ENCODE measurements at regions not wholly inside any gene's neighbourhood (a gene's known extent, or its start where the extent isn't known, plus 50 kb on each side); places are given as distances from the start of the nearest gene placed in this dataset.

DNA sequence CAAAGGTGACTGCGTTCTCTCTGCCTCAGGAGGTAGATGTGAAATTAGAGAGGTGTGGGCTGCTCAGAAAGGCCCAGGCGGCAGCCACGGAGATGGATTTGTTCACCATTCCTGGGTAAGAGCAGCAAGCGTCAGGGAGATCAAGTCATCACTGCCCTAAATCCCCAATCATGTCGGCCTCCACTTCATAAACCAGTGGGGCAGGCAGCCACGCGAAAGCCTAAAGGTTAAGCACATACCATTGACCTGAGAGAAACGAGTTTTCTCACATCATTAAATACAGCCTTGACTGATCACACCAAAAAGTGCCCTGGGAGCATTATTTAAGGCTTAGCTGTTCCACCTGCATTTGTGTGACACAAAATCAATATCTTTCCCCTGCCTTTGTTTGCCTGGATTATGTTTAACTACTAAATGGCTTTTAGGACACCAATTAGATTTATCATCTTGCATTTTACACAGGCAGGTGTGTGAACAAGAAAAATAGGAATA, 50.7 kb upstream of the FOXB1 start:
- no peak for DNase-seq (ENCODE audit: extremely low read depth in 1 of 2, low read depth in 1 of 2)

DNA sequence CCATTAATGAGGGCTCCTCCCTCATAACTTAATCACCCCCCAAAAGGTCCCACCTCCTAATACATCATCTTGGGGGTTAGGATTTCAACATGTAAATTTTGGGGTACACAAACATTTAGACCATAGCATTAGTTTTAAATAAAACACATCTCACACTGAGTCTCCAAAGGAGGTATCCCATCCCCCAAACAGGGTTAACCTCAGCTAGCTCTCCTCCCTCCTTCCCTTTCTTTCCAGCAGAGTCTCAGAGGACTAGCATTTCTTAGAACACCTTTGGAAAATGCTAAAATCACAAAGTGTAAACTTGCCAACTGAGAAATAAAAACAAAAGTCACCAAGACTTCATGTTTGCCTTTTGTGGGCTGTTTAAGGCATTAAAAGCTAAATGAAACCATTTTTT, 51.2 kb upstream of the FOXB1 start:
- no peak for DNase-seq (ENCODE audit: extremely low read depth in 1 of 2, low read depth in 1 of 2)

DNA sequence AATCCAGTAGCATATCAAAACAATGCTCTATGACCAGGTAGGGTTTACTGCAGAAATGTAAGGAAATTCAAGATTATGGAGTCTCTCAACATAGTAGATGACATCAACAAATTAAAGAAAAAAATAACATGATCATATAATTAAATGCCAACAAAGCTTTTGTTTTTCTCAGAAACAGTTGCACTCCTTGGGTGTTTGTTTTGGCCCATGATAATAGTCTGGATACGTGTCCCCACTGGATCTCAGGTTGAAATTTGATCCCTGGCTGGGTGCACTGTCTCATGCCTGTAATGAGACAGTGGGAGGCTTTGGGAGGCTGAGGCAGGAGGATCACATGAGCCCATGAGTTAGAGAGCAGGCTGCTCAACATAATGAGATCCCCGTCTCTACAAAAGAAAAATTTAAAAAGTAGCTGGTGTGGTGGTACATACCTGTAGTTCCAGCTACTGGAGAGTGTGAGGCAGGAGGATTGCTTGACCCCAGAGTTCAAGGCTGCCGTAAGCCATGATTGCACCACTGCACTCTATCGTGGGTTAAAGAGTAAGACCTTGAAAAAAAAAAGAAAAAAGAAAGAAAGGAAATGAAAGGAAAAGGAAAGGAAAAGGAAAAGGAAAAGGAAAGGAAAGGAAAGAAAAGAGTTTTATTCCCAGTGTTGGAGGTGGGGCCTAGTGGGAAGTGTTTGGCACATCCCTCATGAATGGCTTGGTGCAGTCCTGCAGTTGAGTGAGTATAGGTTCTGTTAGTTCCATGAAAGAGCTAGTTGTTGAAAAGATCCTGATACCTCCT, 53.3 kb upstream of the FOXB1 start:
- DNase-seq (ENCODE audit: extremely low read depth in 1 of 2, low read depth in 1 of 2) = no peak

DNA sequence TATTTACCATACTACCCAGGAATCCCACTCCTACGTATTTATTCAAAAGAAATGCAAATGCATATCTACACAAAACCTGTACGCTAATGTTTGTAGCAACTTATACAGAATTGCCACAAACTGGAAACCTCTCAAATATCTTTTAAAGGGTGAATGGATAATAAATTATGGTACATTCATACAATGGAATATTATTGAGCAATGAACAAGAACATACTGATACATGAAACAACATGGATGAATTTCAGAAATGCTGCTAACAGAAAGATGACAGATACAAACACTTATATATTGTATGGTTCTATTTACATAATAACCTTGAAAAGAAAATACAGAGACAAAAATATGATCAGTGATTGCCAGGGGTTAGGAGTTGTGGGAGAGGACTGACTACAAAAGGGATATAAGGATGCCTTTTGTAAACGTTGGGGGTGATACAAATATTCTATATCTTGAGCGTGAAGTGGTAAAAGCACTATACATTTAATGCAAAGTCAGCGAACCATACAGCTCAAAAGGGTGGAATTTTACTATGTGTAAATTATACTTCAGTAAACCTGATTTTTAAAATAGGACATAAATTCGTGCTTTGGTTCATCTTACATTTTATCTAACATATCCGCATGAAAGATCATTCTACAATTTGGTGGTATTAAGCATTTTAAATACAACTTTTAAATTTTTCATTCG, 55.0 kb upstream of the FOXB1 start:
- no peak for DNase-seq (ENCODE audit: extremely low read depth in 1 of 2, low read depth in 1 of 2)

DNA sequence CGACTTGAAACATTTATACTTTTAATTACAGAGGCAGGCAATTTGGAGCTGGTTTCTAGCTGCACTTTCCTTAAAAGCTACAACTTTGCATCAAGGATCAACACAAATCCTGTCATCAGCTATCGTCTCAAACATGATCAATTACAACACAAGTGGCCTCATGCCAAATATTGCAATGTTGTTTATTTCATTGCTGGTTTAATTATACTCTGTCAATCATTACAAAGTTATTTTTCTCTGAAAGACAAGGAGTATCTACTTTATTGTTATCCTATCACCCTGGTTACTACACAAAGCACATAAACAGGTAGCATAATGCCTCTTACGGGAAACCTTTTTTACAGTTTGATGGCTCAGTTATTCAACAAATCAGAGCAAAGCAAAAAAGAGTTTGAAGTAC, 58.0 kb upstream of the FOXB1 start:
- no peak for DNase-seq (ENCODE audit: extremely low read depth in 1 of 2, low read depth in 1 of 2)

DNA sequence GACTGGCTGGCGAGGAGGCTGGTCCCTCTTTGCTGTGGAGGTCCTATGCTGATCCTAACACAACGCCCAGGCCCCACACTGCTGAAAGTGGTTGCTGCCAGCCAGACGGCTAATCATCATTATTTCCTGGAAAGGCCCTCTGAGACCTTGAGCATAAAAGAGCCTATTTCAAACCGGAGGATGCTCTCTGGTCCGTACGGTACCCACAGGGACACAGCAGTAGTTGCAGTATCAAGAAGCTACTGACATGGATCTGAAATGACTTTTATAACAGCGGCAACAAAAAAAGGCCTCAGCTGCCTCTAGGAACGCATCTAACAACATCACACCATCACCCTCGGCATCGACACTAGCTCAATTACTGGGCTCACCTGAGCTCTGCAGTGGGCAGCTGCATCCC, 59.1 kb upstream of the FOXB1 start:
- no peak for DNase-seq (ENCODE audit: extremely low read depth in 1 of 2, low read depth in 1 of 2)

DNA sequence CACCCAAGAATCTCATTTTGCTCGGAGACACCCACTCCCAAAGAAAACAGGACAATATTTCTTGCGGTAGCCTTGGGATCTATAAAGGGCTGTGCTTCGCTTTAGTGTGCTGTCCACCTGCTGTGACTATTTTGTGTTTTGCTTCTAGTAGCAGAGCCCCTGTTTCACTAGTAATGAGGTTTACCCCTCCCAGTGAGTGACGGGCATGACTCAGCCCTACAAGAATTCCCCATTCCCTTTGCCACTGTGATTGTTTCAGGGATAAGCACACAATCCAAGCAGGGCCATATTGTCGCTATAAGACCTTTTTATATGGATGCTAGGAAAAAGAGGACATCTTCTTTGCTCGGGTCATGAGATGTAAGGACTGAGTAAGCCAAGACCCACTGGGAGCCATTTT, 62.5 kb upstream of the FOXB1 start:
- DNase-seq (ENCODE audit: extremely low read depth in 1 of 2, low read depth in 1 of 2) = no peak

DNA sequence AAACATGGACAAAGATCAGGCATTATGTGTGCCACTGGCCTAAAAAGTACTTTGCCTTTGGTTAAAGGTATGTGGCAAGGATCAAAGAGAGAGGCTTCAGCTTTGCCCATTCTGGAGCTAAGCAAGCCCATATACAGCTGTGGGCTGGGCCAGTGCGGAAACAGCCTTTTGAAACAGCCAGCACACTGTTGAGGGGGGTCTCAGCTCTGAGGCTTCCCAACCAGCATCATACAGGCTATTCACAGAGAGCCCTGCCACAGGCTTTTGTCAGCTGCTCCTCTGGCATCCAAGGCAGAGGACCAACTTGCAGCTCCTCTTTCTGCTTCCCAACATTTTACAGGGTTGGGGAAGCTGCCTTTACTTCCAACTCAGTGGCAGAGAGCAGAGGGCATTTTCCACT, 63.2 kb upstream of the FOXB1 start:
- no peak for DNase-seq (ENCODE audit: extremely low read depth in 1 of 2, low read depth in 1 of 2)

DNA sequence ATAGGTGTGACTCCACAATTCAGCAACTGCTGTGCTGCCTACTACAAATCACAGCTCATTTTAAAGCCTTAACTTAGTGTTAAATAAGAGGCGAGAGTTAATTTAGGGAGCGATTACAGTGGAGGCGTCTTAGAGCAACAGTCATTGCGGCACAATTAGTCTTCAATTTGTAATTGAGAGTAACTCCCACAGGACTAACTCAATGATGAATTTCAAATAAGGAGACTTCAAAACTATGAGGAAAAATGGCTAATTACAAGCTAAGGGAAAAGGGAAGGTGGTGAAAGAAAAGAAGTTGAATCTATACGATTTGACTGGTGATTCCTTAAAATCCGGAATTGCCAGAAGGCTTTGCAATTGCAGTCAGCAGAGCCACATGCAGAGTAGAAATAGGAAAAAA, 63.7 kb upstream of the FOXB1 start:
- no peak for DNase-seq (ENCODE audit: extremely low read depth in 1 of 2, low read depth in 1 of 2)

DNA sequence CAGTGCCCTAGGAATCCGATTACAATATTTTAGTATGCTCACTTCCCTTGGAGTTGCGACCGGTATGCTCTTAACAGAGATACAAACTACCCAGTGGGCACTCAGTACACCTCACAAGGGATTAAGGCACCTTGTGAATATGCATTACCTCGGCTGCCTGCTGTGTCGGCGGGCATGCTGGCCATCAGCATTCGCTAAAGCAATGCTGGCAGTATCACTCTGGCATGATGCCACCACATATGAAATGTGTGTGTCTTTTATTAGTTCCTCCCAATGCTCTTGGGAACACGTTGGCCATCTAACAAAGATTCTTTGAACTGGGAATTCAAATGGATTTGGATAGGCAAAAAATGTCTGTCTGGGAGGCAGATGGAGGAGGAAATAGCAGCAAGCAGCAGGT, 67.4 kb upstream of the FOXB1 start:
- no peak for DNase-seq (ENCODE audit: extremely low read depth in 1 of 2, low read depth in 1 of 2)

DNA sequence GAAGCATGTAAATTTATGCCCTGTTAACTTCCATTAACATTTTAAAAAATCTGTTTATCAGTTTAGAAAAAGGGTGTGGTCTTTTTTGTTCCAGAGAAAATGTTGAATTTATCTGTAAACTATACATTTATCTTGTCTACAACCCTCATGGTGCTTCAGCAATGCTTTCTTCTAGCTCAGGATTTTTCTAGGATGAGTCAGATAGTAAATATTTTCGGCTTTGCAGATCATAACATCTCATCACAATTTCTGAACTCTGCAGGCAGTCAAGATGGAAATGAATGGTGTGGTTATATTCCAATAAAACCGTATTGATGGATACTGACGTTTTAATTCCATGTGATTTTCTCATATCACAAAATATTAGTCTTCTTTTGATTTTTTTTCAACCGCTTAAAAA, 70.5 kb upstream of the FOXB1 start:
- DNase-seq (ENCODE audit: extremely low read depth in 1 of 2, low read depth in 1 of 2) = no peak

DNA sequence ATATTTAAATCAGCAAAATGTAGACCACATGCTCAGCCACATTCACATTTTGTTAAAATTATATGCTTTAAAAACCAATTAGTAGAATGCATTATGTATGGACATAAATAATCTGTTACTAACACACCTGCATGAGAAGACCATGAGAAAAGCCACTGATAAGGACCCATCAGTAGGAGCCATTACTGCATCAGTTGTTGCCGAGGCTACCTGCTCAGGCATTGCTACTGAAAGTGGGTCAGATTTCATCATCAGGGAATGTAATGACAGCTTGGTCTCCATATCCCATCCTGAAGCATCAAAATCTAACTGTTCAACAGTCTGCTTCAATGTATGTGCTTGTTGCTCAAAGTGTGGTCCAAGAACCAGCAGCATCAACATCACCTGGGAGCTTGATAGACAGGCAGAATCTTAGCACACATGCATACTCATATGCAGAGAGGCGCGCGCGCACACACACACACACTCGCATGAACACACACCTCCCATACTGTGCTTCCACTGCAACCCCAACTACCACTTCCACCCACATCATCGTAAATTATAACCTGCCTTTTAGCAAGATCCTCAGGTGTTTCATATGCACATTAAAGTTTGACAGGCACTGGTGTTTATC, 72.4 kb upstream of the FOXB1 start:
- DNase-seq (ENCODE audit: extremely low read depth in 1 of 2, low read depth in 1 of 2) = no peak

DNA sequence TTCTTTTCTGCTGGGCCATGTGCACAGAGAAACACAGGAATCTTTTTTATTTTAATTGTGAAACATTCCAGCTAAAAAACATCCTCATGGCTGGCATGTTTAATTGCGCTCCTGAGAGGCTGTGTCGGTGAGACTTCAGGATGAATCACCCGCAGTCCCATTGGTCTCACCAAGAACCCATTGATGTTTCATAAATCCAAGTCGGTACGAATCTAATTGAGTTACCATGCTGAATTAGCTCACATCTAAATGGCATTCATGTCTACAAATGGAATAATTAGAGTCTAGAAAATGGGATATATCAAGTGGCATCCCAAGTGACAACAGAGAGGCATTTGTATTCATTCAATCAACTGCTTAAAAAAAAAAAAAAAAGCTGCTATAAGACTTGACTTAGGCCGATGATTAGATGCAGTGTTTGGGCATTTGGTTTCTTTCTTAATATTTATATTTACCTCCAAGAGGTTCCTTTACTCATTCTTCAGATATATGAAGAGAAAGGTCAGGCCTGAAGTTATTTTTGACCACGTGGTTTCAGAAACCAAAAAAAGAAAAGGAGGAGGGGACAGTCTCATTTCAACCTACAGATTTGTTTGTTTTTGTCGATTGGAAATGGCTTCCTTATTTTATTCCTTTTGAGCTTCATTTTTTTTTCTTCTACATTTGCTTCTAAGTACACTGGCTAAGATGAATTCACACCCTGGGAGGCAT, 79.1 kb upstream of the FOXB1 start:
- no peak for DNase-seq (ENCODE audit: extremely low read depth in 1 of 2, low read depth in 1 of 2)

DNA sequence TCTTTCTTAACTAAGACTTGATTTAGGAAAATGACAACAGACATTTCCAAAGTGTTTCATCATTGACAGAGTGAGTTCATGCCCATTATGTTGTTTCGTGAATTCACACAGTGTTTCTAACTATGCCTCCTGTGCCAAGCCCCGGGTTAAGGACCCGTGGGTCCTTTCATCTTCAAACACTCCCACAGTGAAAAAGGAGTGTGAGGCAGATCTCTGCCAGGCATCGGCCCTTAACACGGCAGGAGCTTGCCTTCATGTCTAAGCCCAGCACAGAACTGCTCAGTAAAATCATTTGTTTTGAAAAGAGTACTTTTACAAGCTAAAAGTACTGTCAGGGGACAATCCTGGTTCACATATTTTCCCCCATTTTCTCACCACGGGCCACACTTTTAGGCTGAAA, 80.0 kb upstream of the FOXB1 start:
- no peak for DNase-seq (ENCODE audit: extremely low read depth in 1 of 2, low read depth in 1 of 2)

DNA sequence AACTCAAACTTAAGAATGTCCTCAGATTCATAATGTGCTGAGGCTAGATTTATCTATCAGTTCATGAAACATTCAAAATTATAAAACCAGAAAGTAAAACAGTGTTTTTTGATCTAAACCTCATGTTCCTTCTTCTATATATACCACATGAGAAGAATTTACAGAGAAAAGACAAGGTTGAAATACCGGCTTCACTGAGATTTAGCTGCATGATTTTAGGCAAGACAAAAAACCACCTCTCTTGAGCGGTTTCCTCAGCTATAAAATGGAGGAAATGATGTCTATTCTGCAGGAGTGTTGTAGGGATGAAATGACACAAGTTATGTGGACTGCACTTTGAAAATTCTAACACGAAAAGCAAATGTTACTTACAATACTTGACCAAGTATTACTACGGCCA, 80.6 kb upstream of the FOXB1 start:
- no peak for DNase-seq (ENCODE audit: extremely low read depth in 1 of 2, low read depth in 1 of 2)

DNA sequence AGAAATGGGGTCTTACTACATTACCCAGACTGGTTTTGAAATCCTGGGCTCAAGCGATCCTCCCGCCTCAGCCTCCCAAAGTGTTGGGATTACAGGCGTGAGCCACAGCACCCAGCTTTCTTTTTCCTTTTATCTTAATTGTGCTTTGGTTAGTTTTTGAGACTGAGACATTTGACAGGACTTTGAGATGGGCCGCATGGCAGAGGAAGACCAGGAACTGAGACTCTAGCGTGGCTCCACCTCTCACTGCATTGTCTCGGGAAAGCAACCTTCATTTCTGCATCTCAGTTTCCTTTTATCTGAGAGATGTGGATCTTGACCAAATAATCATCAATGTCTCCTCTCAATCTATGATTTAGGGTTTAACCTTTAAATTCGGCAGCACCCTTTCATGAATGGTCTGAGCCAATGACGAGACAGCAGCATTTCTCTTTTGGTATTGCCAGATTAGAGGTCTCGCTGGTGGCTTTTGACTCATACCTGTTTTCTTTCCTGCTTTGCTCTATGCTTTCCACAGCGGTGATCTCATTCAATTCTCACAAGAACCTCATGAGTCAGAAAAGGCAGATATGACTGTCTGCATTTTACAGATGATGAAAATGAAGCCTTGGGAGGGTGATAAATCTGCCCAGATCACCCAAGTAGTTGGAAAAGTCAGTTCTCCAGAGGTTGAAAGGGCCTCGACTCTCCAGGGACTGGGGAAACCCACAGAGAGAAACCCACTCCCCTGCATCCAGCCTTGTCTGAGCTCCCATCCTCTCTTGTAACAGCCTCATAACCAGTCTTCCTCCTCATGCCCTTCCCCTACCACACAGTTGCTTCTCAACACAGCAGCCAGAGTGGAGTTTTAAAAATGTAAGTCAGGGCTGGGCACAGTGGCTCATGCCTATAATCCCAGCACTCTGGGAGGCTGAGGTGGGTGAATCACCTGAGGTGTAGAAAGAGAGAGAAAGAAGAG, 84.8 kb upstream of the FOXB1 start:
- peak; percentile 24 to 64 for DNase-seq (ENCODE audit: extremely low read depth in 1 of 2, low read depth in 1 of 2)

DNA sequence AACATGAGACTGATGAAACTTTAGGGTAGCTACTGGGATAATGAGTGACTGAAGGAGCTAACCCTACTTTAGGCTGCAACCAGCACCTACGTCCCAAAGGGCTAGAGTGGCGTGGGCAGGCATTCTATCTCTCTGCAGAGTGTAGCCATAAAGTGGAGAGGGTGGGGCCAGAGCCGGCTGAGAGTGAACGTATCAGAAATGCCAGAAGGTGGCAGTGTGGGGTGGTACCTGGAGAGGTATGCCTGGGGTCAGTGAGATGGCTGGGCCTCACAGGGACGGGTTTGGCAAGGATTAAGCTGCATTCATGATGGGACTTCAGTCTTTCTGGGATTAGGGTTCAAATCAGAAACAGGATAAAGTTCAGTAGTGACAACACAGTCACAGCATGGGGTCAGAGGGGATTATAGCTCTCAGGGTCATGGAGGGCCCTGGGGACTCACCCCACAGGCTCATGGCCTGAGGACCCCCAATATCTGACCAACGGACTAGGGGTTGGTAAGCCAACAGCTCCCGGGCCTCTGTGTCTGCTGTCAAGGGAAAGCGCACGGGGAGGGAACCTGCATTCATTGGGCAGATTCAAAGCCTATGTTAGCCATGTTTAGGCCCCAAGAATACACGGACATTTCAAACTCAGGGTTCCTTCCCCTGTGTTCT, 86.5 kb upstream of the FOXB1 start:
- DNase-seq (ENCODE audit: extremely low read depth in 1 of 2, low read depth in 1 of 2) = peak; percentile 43 to 74

DNA sequence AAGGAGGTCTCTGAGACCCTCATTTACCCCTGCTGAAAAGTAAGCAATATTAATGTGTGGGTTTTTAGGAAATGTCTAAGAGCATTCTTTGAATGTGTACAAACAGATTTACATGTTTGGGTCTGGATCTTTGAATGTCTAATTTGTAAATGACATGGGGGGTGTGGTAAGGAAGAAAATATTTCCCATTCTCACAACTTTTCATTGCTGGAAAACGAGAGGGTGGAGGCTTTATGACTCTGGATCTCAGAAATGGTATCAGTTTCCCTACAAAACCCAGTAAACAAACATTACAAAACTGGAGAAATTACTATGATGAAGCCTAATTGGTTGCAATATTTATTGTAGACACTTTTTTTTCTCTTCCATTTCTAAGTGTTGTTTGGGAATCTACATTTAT, 98.1 kb upstream of the FOXB1 start:
- DNase-seq (ENCODE audit: extremely low read depth in 1 of 2, low read depth in 1 of 2) = no peak

DNA sequence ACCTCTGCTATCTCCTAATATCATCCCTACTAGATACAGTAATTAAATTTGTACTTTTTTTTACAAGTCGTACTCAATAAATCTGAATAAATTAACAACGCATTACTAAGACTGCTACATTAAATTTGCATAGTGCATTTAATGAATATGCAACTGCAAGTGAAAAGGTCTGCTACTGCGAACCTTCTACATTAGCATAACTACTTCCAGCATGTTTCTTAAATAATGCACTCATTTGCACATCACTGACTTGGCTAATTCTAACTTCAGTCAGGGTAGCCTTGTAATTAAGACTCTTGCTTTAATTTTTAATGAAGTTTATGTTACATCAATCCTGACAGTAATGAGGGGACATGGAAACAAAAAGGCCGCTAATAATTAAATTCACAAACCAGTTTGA, 98.9 kb upstream of the FOXB1 start:
- DNase-seq (ENCODE audit: extremely low read depth in 1 of 2, low read depth in 1 of 2) = no peak
